Kidney epithelial cell (primary cell): ENCODE measurements at regions not wholly inside any gene's neighbourhood (a gene's known extent, or its start where the extent isn't known, plus 50 kb on each side); places are given as distances from the start of the nearest gene placed in this dataset.
A peak's percentile ranks its signal among the peaks of the same experiment; 100 is the strongest.

Experiments
- DNase-seq: peaks from one replicate; pipeline ENCODE4 v3.0.0-alpha.2; 2010; ENCODE audit warnings: low read depth
- H3K27me3 ChIP-seq: 2 replicates; pipeline ENCODE4 v1.6.0; 2011; ENCODE audit warnings: low read length; ENCODE audit not compliant: control insufficient read depth, insufficient read depth
- H3K36me3 ChIP-seq: 2 replicates; pipeline ENCODE4 v1.5.1; 2011; ENCODE audit warnings: low read length; ENCODE audit not compliant: control insufficient read depth, insufficient read depth
- H3K4me3 ChIP-seq: 2 replicates; pipeline ENCODE4 v1.5.1; 2011; ENCODE audit warnings: low read depth, mild to moderate bottlenecking, control low read depth, low read length
- TF ChIP-seq, protein P1 (sequence below): IDR thresholded peaks from 2 replicates; pipeline ENCODE4 v1.5.1; 2011; ENCODE audit warnings: mild to moderate bottlenecking, moderate library complexity, low read length, control low read depth, inconsistent platforms; ENCODE audit not compliant: insufficient read depth, poor library complexity, severe bottlenecking

DNA sequence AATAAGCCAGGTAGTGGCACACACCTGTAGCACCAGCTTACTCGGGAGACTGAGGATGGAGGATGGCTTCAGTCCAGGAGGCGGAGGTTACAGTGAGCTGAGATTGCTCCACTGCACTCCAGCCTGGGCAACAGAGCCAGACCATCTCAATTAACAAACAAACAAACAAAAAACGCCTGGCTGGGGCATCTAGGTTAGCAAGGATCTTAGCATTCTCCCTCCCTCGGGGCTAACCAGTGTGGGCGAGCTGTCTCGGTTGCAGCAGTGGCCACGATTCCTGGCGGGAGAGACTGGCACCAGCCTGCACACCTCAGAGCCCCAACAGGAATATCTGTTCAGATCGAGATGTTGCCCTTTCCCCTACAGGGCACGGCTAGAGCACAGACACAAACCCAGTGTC is 91.3 kb upstream of the KCTD7 start:
- TF ChIP-seq, protein P1, sequence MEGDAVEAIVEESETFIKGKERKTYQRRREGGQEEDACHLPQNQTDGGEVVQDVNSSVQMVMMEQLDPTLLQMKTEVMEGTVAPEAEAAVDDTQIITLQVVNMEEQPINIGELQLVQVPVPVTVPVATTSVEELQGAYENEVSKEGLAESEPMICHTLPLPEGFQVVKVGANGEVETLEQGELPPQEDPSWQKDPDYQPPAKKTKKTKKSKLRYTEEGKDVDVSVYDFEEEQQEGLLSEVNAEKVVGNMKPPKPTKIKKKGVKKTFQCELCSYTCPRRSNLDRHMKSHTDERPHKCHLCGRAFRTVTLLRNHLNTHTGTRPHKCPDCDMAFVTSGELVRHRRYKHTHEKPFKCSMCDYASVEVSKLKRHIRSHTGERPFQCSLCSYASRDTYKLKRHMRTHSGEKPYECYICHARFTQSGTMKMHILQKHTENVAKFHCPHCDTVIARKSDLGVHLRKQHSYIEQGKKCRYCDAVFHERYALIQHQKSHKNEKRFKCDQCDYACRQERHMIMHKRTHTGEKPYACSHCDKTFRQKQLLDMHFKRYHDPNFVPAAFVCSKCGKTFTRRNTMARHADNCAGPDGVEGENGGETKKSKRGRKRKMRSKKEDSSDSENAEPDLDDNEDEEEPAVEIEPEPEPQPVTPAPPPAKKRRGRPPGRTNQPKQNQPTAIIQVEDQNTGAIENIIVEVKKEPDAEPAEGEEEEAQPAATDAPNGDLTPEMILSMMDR = no peak
- Histone ChIP-seq H3K36me3 (peaks cover 1% of the 10 kb centered on the region), H3K27me3 (no peaks in the 10 kb centered on the region), H3K4me3 (no peak overlapping the region)
- no peak for DNase-seq

DNA sequence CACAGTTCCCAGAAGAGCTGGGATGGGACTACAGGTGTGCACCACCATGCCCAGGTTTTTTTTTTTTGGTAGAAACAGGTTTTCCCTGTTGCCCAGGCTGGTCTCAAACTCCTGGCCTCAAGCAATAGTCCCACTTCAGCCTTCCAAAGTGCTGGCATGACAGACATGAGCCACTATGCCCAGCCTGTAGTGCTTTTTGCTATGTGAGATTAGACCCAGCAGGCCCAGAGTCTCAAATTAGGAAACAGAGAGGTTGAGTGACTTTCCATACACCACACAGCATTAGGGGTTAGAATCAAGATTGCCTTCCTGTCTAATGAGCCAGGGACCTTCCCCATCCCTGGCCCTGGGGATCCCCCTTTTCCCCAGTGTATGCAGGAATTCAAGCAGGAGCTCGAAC is 90.8 kb upstream of the KCTD7 start:
- Histone ChIP-seq H3K36me3 (peaks cover 1% of the 10 kb centered on the region), H3K27me3 (no peaks in the 10 kb centered on the region), H3K4me3 (no peak overlapping the region)
- TF ChIP-seq, protein P1 = no peak
- DNase-seq = no peak

DNA sequence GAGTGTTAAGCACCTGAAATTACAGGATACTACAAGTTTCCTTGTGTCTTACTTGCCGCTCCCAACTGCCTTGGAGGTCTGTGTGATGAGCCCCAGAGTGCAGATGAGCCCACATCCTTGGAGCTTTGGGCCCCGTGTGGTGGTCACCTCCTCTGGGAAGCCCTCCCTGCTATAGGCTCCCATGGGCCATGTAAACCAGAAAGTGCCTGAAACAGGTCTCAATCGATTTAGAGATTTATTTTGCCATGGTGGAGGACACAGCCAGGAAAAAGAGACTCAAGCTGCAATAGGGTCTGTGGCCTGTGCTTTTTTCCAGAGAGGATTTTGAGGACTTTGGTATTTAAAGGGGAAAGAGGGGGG is 89.4 kb upstream of the KCTD7 start:
- H3K27me3 ChIP-seq = no peaks in the 10 kb centered on the region
- H3K36me3 ChIP-seq = peaks cover 1% of the 10 kb centered on the region
- DNase-seq = no peak
- TF ChIP-seq, protein P1 = no peak
- H3K4me3 ChIP-seq = no peak overlapping the region

DNA sequence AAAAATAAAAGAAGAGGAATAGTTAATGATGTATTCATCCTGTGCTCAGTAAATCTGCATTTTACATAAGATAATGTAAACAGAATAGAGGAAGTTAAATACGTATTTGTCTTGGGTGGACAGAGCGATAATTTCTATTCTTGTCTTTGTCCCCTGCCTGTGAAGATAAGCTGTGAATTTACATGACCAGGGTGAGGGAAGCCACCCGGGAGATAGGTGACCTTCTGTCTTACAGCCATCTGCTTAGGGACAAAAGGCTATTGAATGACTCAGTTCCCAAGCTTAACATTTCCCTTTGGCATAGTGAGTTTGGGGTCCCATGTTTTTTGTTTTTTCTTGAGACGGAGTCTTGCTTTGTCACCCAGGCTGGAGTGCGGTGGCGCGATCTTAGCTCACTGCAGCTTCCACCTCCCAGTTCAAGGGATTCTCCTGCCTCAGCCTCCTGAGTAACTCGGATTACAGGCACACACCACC is 88.7 kb upstream of the KCTD7 start:
- H3K4me3 ChIP-seq = no peak overlapping the region
- peaks cover 1% of the 10 kb centered on the region for H3K36me3 ChIP-seq
- TF ChIP-seq, protein P1 = no peak
- DNase-seq = no peak
- no peaks in the 10 kb centered on the region for H3K27me3 ChIP-seq

DNA sequence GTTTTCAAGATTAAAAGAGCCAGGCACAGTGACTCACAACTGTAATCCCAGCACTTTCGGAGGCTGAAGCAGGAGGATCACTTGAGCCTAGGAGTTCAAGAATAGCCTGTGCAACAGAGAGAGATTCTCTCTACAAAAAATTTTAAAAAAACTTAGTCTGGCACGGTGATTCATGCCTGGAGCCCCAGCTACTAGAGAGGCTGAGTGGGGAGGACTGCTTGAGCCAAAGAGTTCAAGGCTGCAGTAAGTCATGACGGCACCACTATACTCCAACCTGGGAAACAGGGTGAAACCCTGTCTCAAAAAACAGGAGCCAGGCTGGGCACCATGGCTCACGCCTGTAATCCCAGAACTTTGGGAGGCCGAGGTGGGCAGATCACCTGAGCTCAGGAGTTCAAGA is 86.6 kb upstream of the KCTD7 start:
- no peak for DNase-seq
- TF ChIP-seq, protein P1 = no peak
- no peaks in the 10 kb centered on the region for H3K36me3 ChIP-seq
- H3K27me3 ChIP-seq = no peaks in the 10 kb centered on the region
- H3K4me3 ChIP-seq = no peak overlapping the region

DNA sequence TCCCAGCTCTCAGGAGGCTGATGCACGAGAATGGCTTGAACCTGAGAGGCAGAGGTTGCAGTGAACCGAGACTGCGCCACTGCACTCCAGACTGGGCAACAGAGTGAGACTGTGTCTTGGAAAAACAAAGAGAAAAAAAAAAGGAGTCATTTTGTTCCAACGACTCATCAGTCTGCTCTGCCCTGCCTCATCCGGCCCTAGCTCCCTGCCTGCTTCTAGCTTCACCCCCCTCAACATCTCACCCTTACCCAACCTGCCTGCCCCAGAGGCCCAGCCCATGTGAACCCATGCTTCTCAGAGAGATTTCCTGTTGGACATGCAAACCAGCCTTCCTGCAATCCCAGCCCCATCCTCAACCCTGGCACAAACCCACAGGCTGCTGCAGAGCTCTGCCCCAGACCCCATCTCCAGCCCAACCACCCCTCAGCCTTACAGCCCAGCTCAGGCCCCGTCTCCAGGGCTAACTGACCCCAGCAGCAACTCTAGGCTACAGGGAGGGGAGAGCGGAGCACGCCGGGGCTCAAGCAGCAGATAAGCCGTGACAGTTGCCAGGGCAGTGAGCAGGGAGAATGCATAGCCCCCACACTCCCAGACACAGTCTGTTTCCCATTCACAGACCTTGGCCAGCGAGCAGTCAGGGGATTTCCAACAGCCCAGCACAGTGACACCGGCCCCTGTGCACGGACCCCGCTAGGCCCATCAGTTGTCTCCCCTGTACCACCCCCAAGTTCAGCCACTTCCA is 86.0 kb upstream of the KCTD7 start:
- no peaks in the 10 kb centered on the region for H3K36me3 ChIP-seq
- no peaks in the 10 kb centered on the region for H3K27me3 ChIP-seq
- TF ChIP-seq, protein P1 = no peak
- H3K4me3 ChIP-seq = no peak overlapping the region
- peak; percentile 31 for DNase-seq
